Transverse colon (tissue), 4 donors: ENCODE measurements at regions not wholly inside any gene's neighbourhood (a gene's known extent, or its start where the extent isn't known, plus 50 kb on each side); places are given as distances from the start of the nearest gene placed in this dataset.

ENCODE experiments used
- DNase-seq: peaks from one replicate; pipeline ENCODE4 v3.0.0-alpha.2; 2019
- H3K27ac ChIP-seq, 4 donors: fragments of 200-600 bp; sonication (generic); 2 replicates each; pipeline ENCODE4 v1.5.1; 2016 to 2018; ENCODE audit warnings: inconsistent platforms in 4 of 4
- H3K27me3 ChIP-seq: fragments of 200-600 bp; sonication (generic); 2 replicates; pipeline ENCODE4 v1.5.1; 2017; ENCODE audit warnings: inconsistent platforms
- H3K36me3 ChIP-seq, 4 donors: fragments of 200-600 bp; sonication (generic); 2 replicates each; pipeline ENCODE4 v1.5.1; 2017 to 2019; ENCODE audit warnings: inconsistent platforms in 4 of 4
- H3K4me1 ChIP-seq, 4 donors: fragments of 200-600 bp; sonication (generic); 2 replicates each; pipeline ENCODE4 v1.5.1; 2017 to 2020; ENCODE audit warnings: inconsistent platforms in 4 of 4
- H3K4me3 ChIP-seq, 4 donors: fragments of 200-600 bp; sonication (generic); 1 replicate in 1 of 4; 2 replicates in 3 of 4; pipeline versions ENCODE4 v1.5.1 to v1.6.1; 2017 to 2019; ENCODE audit warnings: inconsistent platforms in 4 of 4
- H3K9me3 ChIP-seq, 2 donors: fragments of 200-600 bp; sonication (generic); 2 replicates each; pipeline ENCODE4 v1.5.1; 2017 to 2019; ENCODE audit warnings: inconsistent platforms in 2 of 2
- EP300 ChIP-seq: sonication (generic); formaldehyde crosslinking; IDR thresholded peaks from one replicate; pipeline ENCODE4 v1.6.1; 2017; ENCODE audit warnings: antibody characterized with exemption, low read depth
- POLR2A ChIP-seq: fragments of 450-650 bp; IDR thresholded peaks from one replicate; pipeline ENCODE4 v1.6.1; 2016; ENCODE audit warnings: antibody characterized with exemption, mild to moderate bottlenecking, moderate library complexity
- POLR2AphosphoS5 ChIP-seq, 3 donors: sonication (generic); formaldehyde crosslinking; IDR thresholded peaks; one replicate each; pipeline ENCODE4 v1.6.1; 2016; ENCODE audit warnings: antibody characterized with exemption in 3 of 3
- WGBS, 2 donors: methylation state at CpG; one replicate each; pipeline ENCODE4 v1.1.5; 2018; ENCODE audit warnings: low coverage in 1 of 2; 5-methylcytosine and 5-hydroxymethylcytosine counted together
- in situ Hi-C, 4 donors: fragments of 200-750 bp; cut with MboI; loops; one replicate each; pipeline versions ENCODE4 v1.15.0 to v1.15.1; 2017; ENCODE audit warnings: low sequenced_read_pairs in 3 of 4, low pct_ligation_motif_present in 1 of 4, low pct_unique_long_range_greater_than_20kb in 1 of 4
- intact Hi-C: fragments of 100-400 bp; cut with DNase I; formaldehyde crosslinking; loops from one replicate; pipeline ENCODE4 v1.15.1; 2023; ENCODE audit warnings: low total_unique reads
- TF ChIP-seq, protein P1 (sequence below), 5 experiments: fragments of 200-600 bp in 3 of 5; fragments of 450-650 bp in 2 of 5; sonication (generic) in 3 of 5; IDR thresholded peaks; 1 replicate in 2 of 5; 2 replicates in 3 of 5; pipeline ENCODE4 v1.5.1; 2016 to 2017; ENCODE audit warnings: antibody characterized with exemption in 5 of 5, inconsistent platforms in 3 of 5, mild to moderate bottlenecking in 2 of 5, moderate library complexity in 1 of 5

GRCh38 chr6:82779041-82779440 lies 286.6 kb downstream of the UBE3D start:
- in situ Hi-C loops = no loop called here
- Histone ChIP-seq H3K36me3 (no peaks in the 10 kb centered on the region), H3K27me3 (no peaks in the 10 kb centered on the region), H3K4me1 (no peaks in the 10 kb centered on the region), H3K9me3 (no peaks in the 10 kb centered on the region), H3K27ac (no peak overlapping the region), H3K4me3 (no peak overlapping the region)
- DNase-seq = no peak
- WGBS, 2 donors = 57 to 61% methylated on average over 3 of the region's 3 CpGs
- TF ChIP-seq POLR2A (no peak), EP300 (no peak), POLR2AphosphoS5 (IDR thresholded peaks at IDR 0.05) (no peak)
- TF ChIP-seq, protein P1, sequence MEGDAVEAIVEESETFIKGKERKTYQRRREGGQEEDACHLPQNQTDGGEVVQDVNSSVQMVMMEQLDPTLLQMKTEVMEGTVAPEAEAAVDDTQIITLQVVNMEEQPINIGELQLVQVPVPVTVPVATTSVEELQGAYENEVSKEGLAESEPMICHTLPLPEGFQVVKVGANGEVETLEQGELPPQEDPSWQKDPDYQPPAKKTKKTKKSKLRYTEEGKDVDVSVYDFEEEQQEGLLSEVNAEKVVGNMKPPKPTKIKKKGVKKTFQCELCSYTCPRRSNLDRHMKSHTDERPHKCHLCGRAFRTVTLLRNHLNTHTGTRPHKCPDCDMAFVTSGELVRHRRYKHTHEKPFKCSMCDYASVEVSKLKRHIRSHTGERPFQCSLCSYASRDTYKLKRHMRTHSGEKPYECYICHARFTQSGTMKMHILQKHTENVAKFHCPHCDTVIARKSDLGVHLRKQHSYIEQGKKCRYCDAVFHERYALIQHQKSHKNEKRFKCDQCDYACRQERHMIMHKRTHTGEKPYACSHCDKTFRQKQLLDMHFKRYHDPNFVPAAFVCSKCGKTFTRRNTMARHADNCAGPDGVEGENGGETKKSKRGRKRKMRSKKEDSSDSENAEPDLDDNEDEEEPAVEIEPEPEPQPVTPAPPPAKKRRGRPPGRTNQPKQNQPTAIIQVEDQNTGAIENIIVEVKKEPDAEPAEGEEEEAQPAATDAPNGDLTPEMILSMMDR (IDR thresholded peaks at IDR 0.05) = no peak
- intact Hi-C loops = no loop called here

- no peak overlapping the region for H3K27ac ChIP-seq
- no peak overlapping the region for H3K4me3 ChIP-seq
- TF ChIP-seq POLR2A = no peak
- TF ChIP-seq, protein P1 (IDR thresholded peaks at IDR 0.05) = no peak
- no peak for TF ChIP-seq EP300
- no peak for TF ChIP-seq POLR2AphosphoS5 (IDR thresholded peaks at IDR 0.05)
- H3K27me3 ChIP-seq = no peaks in the 10 kb centered on the region
- no peaks in the 10 kb centered on the region for H3K36me3 ChIP-seq
- WGBS, 2 donors = 33 to 62% methylated on average over 1 of the region's 1 CpG
- intact Hi-C loops = no loop called here
- DNase-seq = no peak
- no peaks in the 10 kb centered on the region for H3K9me3 ChIP-seq
- no peaks in the 10 kb centered on the region for H3K4me1 ChIP-seq
- in situ Hi-C loops = no loop called here
Observed at GRCh38 chr6:82780334-82780733, 285.3 kb downstream of the UBE3D start.

GRCh38 chr6:82781620-82782204 lies 283.9 kb downstream of the UBE3D start:
- intact Hi-C loops = no loop called here

GRCh38 chr6:82783587-82784236 lies 281.9 kb downstream of the UBE3D start:
- no peak for TF ChIP-seq POLR2AphosphoS5 (IDR thresholded peaks at IDR 0.05)
- no peak for TF ChIP-seq POLR2A
- no peak for TF ChIP-seq EP300
- TF ChIP-seq, protein P1 (IDR thresholded peaks at IDR 0.05) = no peak
- in situ Hi-C loops = no loop called here
- no peak for DNase-seq
- H3K27me3 ChIP-seq = no peaks in the 10 kb centered on the region
- H3K9me3 ChIP-seq = no peaks in the 10 kb centered on the region
- H3K4me1 ChIP-seq = no peaks in the 10 kb centered on the region
- H3K4me3 ChIP-seq = no peak overlapping the region
- 67 to 71% methylated on average over 6 of the region's 6 CpGs for WGBS, 2 donors
- H3K27ac ChIP-seq = no peak overlapping the region
- no peaks in the 10 kb centered on the region for H3K36me3 ChIP-seq
- intact Hi-C loops = no loop called here

More at GRCh38 chr6:82781620-82782204, 283.9 kb downstream of the UBE3D start:
- Histone ChIP-seq H3K9me3 (no peaks in the 10 kb centered on the region), H3K27ac (no peak overlapping the region), H3K36me3 (no peaks in the 10 kb centered on the region), H3K27me3 (no peaks in the 10 kb centered on the region), H3K4me1 (no peaks in the 10 kb centered on the region), H3K4me3 (no peak overlapping the region)
- no peak for DNase-seq
- WGBS, 2 donors = 83% methylated on average over 2 of the region's 2 CpGs; no CpG with 5 or more reads in 1 of the 2 donors
- TF ChIP-seq POLR2AphosphoS5 (IDR thresholded peaks at IDR 0.05) (no peak), POLR2A (no peak), EP300 (no peak)
- TF ChIP-seq, protein P1 (IDR thresholded peaks at IDR 0.05) = no peak
- in situ Hi-C loops = no loop called here
